ENCODE measurements at regions not wholly inside any gene's neighbourhood (a gene's known extent, or its start where the extent isn't known, plus 50 kb on each side); places are given as distances from the start of the nearest gene placed in this dataset.
"Not testable (repeated sequence)": the region's sequence is repeated elsewhere in the genome, so short reads cannot be mapped to it uniquely, and the experiment has no call there.

- DNase-seq = not testable (repeated sequence)
Measured at GRCh38 chr5:145446875-145447274, 388.3 kb downstream of the PRELID2 start.

GRCh38 chr5:145446412-145446811, 388.7 kb downstream of the PRELID2 start:
- no peak for DNase-seq

- no peak for DNase-seq
Measured at GRCh38 chr5:145445027-145445426, 390.1 kb downstream of the PRELID2 start.

- DNase-seq = no peak
Measured at GRCh38 chr5:145443964-145444363, 391.2 kb downstream of the PRELID2 start.

GRCh38 chr5:145443366-145443765, 391.8 kb downstream of the PRELID2 start:
- DNase-seq = no peak

- DNase-seq = not testable (repeated sequence)
Measured at GRCh38 chr5:145442661-145443060, 392.5 kb downstream of the PRELID2 start.

GRCh38 chr5:145441228-145441627, 393.9 kb downstream of the PRELID2 start:
- DNase-seq = no peak

GRCh38 chr5:145437627-145438026, 397.5 kb downstream of the PRELID2 start:
- DNase-seq = no peak

GRCh38 chr5:145433077-145433476, 402.1 kb downstream of the PRELID2 start:
- DNase-seq = no peak

- DNase-seq = no peak
Measured at GRCh38 chr5:145429170-145429569, 406.0 kb downstream of the PRELID2 start.

GRCh38 chr5:145408048-145408341, 427.1 kb downstream of the PRELID2 start:
- no peak for DNase-seq

GRCh38 chr5:145407300-145408047, 427.7 kb downstream of the PRELID2 start:
- DNase-seq = no peak

- DNase-seq = no peak
Measured at GRCh38 chr5:145403992-145404391, 431.1 kb downstream of the PRELID2 start.

GRCh38 chr5:145396888-145397287, 438.3 kb downstream of the PRELID2 start:
- no peak for DNase-seq

GRCh38 chr5:145395151-145395550, 440.0 kb downstream of the PRELID2 start:
- not testable (repeated sequence) for DNase-seq

- DNase-seq = no peak
Measured at GRCh38 chr5:145393426-145393825, 441.7 kb downstream of the PRELID2 start.

- no peak for DNase-seq
Measured at GRCh38 chr5:145389047-145389446, 446.1 kb downstream of the PRELID2 start.

- no peak for DNase-seq
Measured at GRCh38 chr5:145385276-145385675, 449.9 kb downstream of the PRELID2 start.

GRCh38 chr5:145378226-145378625, 456.9 kb downstream of the PRELID2 start:
- no peak for DNase-seq

GRCh38 chr5:145375521-145375920, 459.6 kb downstream of the PRELID2 start:
- no peak for DNase-seq

- DNase-seq = no peak
Measured at GRCh38 chr5:145365464-145365863, 469.7 kb downstream of the PRELID2 start.

GRCh38 chr5:145362266-145362665, 472.9 kb downstream of the PRELID2 start:
- DNase-seq = no peak

- no peak for DNase-seq
Measured at GRCh38 chr5:145360936-145361335, 474.2 kb downstream of the PRELID2 start.

- DNase-seq = no peak
Measured at GRCh38 chr5:145350513-145350912, 484.6 kb downstream of the PRELID2 start.

All from right kidney (tissue), 1 donor.